ENCODE measurements at regions not wholly inside any gene's neighbourhood (a gene's known extent, or its start where the extent isn't known, plus 50 kb on each side); places are given as distances from the start of the nearest gene placed in this dataset.

- Histone ChIP-seq H3K9me3 (no peaks in the 10 kb centered on the region), H3K9ac (ENCODE audit: low read depth in 2 of 2, low read length in 2 of 2) (no peak overlapping the region), H3K27ac (no peak overlapping the region), H3K27me3 (no peaks in the 10 kb centered on the region), H3K36me3 (no peaks in the 10 kb centered on the region), H3K4me3 (no peak overlapping the region), H3K4me1 (no peaks in the 10 kb centered on the region)
- intact Hi-C loops (cut with DNase I), result no loop called here
- TF ChIP-seq CTCF (IDR thresholded peaks at IDR 0.05), result no peak
- no peak for DNase-seq
Observed at GRCh38 chr6:84415517-84415916, 188.1 kb upstream of the CEP162 start.

DNA sequence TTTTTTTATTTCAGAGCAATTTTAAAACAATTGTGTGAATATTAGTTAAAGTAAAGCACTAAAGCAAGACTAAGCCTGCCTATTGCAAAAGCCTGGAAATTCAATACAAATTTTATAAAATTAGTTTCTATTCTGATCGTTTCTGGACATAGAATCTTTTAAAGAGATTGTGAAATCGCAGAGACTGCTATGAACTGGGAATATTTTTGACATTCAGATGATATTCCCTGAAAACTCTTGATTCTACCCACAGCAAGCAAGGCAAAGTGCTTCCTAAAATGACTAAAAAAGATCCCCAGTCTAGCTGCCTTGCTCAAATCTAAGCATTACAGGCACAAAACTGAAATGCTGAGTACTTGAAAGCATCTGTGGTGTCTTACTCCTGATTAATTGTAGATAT is 187.6 kb upstream of the CEP162 start:
- H3K9ac ChIP-seq (ENCODE audit: low read depth in 2 of 2, low read length in 2 of 2), result no peak overlapping the region
- H3K36me3 ChIP-seq, result no peaks in the 10 kb centered on the region
- no peak for TF ChIP-seq CTCF (IDR thresholded peaks at IDR 0.05)
- no peak overlapping the region for H3K4me3 ChIP-seq
- H3K27ac ChIP-seq, result no peak overlapping the region
- DNase-seq, result no peak
- H3K9me3 ChIP-seq, result no peaks in the 10 kb centered on the region
- H3K4me1 ChIP-seq, result no peaks in the 10 kb centered on the region
- intact Hi-C loops (cut with DNase I), result no loop called here
- no peaks in the 10 kb centered on the region for H3K27me3 ChIP-seq

DNA sequence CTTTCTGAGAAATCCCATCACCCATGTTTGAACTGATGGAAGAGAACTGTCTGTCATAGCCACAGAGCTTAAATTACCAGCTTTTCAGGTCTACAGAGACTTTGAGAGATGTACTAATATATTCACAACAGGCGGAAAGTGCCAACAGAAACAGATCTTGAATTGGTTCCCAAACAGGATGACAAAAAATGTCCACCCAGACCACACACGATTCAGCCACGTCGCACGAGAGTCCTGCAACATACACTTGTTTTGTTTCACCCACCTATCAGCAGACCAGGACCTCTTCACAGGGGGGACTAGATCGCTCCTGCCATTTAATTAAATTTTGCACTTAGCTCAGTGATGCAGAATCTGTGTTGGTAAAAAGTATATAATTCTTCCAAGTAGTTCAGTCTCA is 187.1 kb upstream of the CEP162 start:
- H3K4me1 ChIP-seq, result no peaks in the 10 kb centered on the region
- no peak overlapping the region for H3K4me3 ChIP-seq
- no peaks in the 10 kb centered on the region for H3K36me3 ChIP-seq
- no peak for TF ChIP-seq CTCF (IDR thresholded peaks at IDR 0.05)
- intact Hi-C loops (cut with DNase I), result no loop called here
- H3K27ac ChIP-seq, result no peak overlapping the region
- no peak overlapping the region for H3K9ac ChIP-seq (ENCODE audit: low read depth in 2 of 2, low read length in 2 of 2)
- DNase-seq, result no peak
- no peaks in the 10 kb centered on the region for H3K27me3 ChIP-seq
- no peaks in the 10 kb centered on the region for H3K9me3 ChIP-seq

- no peaks in the 10 kb centered on the region for H3K27me3 ChIP-seq
- intact Hi-C loops (cut with DNase I), result no loop called here
- no peak for DNase-seq
- TF ChIP-seq CTCF (IDR thresholded peaks at IDR 0.05), result no peak
- no peak overlapping the region for H3K9ac ChIP-seq (ENCODE audit: low read depth in 2 of 2, low read length in 2 of 2)
- no peaks in the 10 kb centered on the region for H3K4me1 ChIP-seq
- H3K27ac ChIP-seq, result no peak overlapping the region
- no peaks in the 10 kb centered on the region for H3K9me3 ChIP-seq
- no peaks in the 10 kb centered on the region for H3K36me3 ChIP-seq
- H3K4me3 ChIP-seq, result no peak overlapping the region
Observed at GRCh38 chr6:84411060-84411629, 183.7 kb upstream of the CEP162 start.

DNA sequence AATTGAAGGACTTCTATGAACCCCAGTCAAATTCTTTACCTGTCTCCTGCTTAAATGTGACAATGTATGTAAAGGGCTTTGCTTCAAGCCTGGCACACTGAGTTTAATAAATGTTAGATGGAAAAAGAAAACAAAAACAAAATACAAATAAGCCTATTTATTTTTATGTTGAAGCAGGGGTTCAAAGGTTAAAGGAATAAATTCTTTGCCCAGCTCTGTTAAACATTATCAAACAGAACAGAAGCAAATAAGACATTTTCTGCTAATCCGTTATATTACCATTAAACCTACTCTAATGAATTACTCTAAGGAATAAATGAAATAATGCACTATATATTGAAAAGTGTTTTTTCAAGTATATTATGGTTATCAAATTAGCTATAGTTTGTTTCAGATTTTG is 182.5 kb upstream of the CEP162 start:
- Histone ChIP-seq H3K9me3 (no peaks in the 10 kb centered on the region), H3K4me1 (no peaks in the 10 kb centered on the region), H3K27ac (no peak overlapping the region), H3K27me3 (no peaks in the 10 kb centered on the region), H3K9ac (ENCODE audit: low read depth in 2 of 2, low read length in 2 of 2) (no peak overlapping the region), H3K4me3 (no peak overlapping the region), H3K36me3 (no peaks in the 10 kb centered on the region)
- intact Hi-C loops (cut with DNase I), result no loop called here
- no peak for TF ChIP-seq CTCF (IDR thresholded peaks at IDR 0.05)
- no peak for DNase-seq
